ELR (cell line): ENCODE measurements at regions not wholly inside any gene's neighbourhood (a gene's known extent, or its start where the extent isn't known, plus 50 kb on each side); places are given as distances from the start of the nearest gene placed in this dataset.

Experiments used
- DNase-seq: peaks from one replicate; pipeline ENCODE4 v3.0.0-alpha.2; 2015; ENCODE audit warnings: low read depth

GRCh38 chr11:79561496-79561895 lies 120.7 kb upstream of the TENM4 start:
- DNase-seq = no peak

- DNase-seq = no peak
Observed at GRCh38 chr11:79550809-79551208, 110.0 kb upstream of the TENM4 start.

GRCh38 chr11:79547256-79547655 lies 106.4 kb upstream of the TENM4 start:
- no peak for DNase-seq

- no peak for DNase-seq
Observed at GRCh38 chr11:79546351-79546750, 105.5 kb upstream of the TENM4 start.

- no peak for DNase-seq
Observed at GRCh38 chr11:79544361-79544760, 103.5 kb upstream of the TENM4 start.

GRCh38 chr11:79543101-79543500 lies 102.3 kb upstream of the TENM4 start:
- no peak for DNase-seq

GRCh38 chr11:79541466-79541865 lies 100.6 kb upstream of the TENM4 start:
- no peak for DNase-seq

GRCh38 chr11:79538775-79539174 lies 97.9 kb upstream of the TENM4 start:
- no peak for DNase-seq

GRCh38 chr11:79536155-79536917 lies 95.5 kb upstream of the TENM4 start:
- DNase-seq = no peak

- no peak for DNase-seq
Observed at GRCh38 chr11:79535606-79536005, 94.8 kb upstream of the TENM4 start.

- DNase-seq = no peak
Observed at GRCh38 chr11:79525257-79525656, 84.4 kb upstream of the TENM4 start.

GRCh38 chr11:79522626-79523025 lies 81.8 kb upstream of the TENM4 start:
- no peak for DNase-seq

GRCh38 chr11:79520086-79520485 lies 79.3 kb upstream of the TENM4 start:
- no peak for DNase-seq

GRCh38 chr11:79515781-79516180 lies 75.0 kb upstream of the TENM4 start:
- DNase-seq = no peak

- no peak for DNase-seq
Observed at GRCh38 chr11:79514695-79515094, 73.9 kb upstream of the TENM4 start.

GRCh38 chr11:79514290-79514689 lies 73.5 kb upstream of the TENM4 start:
- DNase-seq = no peak

GRCh38 chr11:79512706-79513469 lies 72.1 kb upstream of the TENM4 start:
- DNase-seq = no peak

- DNase-seq = no peak
Observed at GRCh38 chr11:79510960-79511359, 70.1 kb upstream of the TENM4 start.

- DNase-seq = no peak
Observed at GRCh38 chr11:79508461-79508860, 67.6 kb upstream of the TENM4 start.

GRCh38 chr11:79507706-79508105 lies 66.9 kb upstream of the TENM4 start:
- DNase-seq = no peak

GRCh38 chr11:79506734-79507344 lies 66.0 kb upstream of the TENM4 start:
- no peak for DNase-seq

GRCh38 chr11:79506124-79506523 lies 65.3 kb upstream of the TENM4 start:
- no peak for DNase-seq

- no peak for DNase-seq
Observed at GRCh38 chr11:79503028-79503427, 62.2 kb upstream of the TENM4 start.
